ENCODE measurements at regions not wholly inside any gene's neighbourhood (a gene's known extent, or its start where the extent isn't known, plus 50 kb on each side); places are given as distances from the start of the nearest gene placed in this dataset.
A peak's percentile ranks its signal among the peaks of the same experiment; 100 is the strongest.

GRCh38 chr2:128444121-128444771 lies 125.6 kb upstream of the HS6ST1 start:
- Histone ChIP-seq H3K27ac (ENCODE audit: insufficient read depth in 1 of 2, low read depth in 1 of 2, low read length in 2 of 2, poor library complexity in 1 of 2, severe bottlenecking in 2 of 2) (peak overlapping the region in 1 of 2 experiments; percentile 19), H3K4me1 (ENCODE audit: control extremely low read depth in 1 of 4, control insufficient read depth in 4 of 4, insufficient read depth in 4 of 4, low read length in 3 of 4) (peaks cover 0 to 78% (median 77%) of the 10 kb centered on the region in 4 experiments), H3K27me3 (replicated peaks in 2 of 5; ENCODE audit: control insufficient read depth in 4 of 5, insufficient read depth in 5 of 5, low read length in 4 of 5) (no peaks in the 10 kb centered on the region), H3K36me3 (ENCODE audit: control insufficient read depth in 4 of 4, insufficient read depth in 4 of 4, low read length in 3 of 4) (no peaks in the 10 kb centered on the region), H3K4me3 (ENCODE audit: control insufficient read depth in 1 of 7, extremely low read depth in 1 of 7, insufficient read depth in 4 of 7, low read depth in 2 of 7, low read length in 6 of 7) (no peak overlapping the region), H3K9me3 (ENCODE audit: control extremely low read depth in 1 of 5, control insufficient read depth in 4 of 5, insufficient read depth in 2 of 5, low read depth in 1 of 5, low read length in 4 of 5) (no peaks in the 10 kb centered on the region)
- CTCF ChIA-PET: no interaction called here
- DNase-seq: no peak
- WGBS (ENCODE audit: insufficient coverage): 87% methylated on average over 6 of the region's 7 CpGs
- POLR2A ChIA-PET: no interaction called here

GRCh38 chr2:128444816-128445522 lies 126.3 kb upstream of the HS6ST1 start:
- ChIA-PET CTCF (interaction anchor here (0.6 kb wide), 1 partner anchor 23 kb away, joined by 3 read pairs; no protein-coding TSS in a partner anchor), POLR2A (no interaction called here)
- H3K27me3 ChIP-seq (replicated peaks in 2 of 5; ENCODE audit: control insufficient read depth in 4 of 5, insufficient read depth in 5 of 5, low read length in 4 of 5): no peaks in the 10 kb centered on the region
- H3K27ac ChIP-seq (ENCODE audit: insufficient read depth in 1 of 2, low read depth in 1 of 2, low read length in 2 of 2, poor library complexity in 1 of 2, severe bottlenecking in 2 of 2): no peak overlapping the region
- H3K36me3 ChIP-seq (ENCODE audit: control insufficient read depth in 4 of 4, insufficient read depth in 4 of 4, low read length in 3 of 4): no peaks in the 10 kb centered on the region
- DNase-seq: no peak
- no peak overlapping the region for H3K4me3 ChIP-seq (ENCODE audit: control insufficient read depth in 1 of 7, extremely low read depth in 1 of 7, insufficient read depth in 4 of 7, low read depth in 2 of 7, low read length in 6 of 7)
- peaks cover 0 to 72% (median 70%) of the 10 kb centered on the region in 4 experiments for H3K4me1 ChIP-seq (ENCODE audit: control extremely low read depth in 1 of 4, control insufficient read depth in 4 of 4, insufficient read depth in 4 of 4, low read length in 3 of 4)
- no peaks in the 10 kb centered on the region for H3K9me3 ChIP-seq (ENCODE audit: control extremely low read depth in 1 of 5, control insufficient read depth in 4 of 5, insufficient read depth in 2 of 5, low read depth in 1 of 5, low read length in 4 of 5)
- 89% methylated on average over 10 of the region's 10 CpGs for WGBS (ENCODE audit: insufficient coverage)

- no peak overlapping the region for H3K4me3 ChIP-seq (ENCODE audit: control insufficient read depth in 1 of 7, extremely low read depth in 1 of 7, insufficient read depth in 4 of 7, low read depth in 2 of 7, low read length in 6 of 7)
- H3K27me3 ChIP-seq (replicated peaks in 2 of 5; ENCODE audit: control insufficient read depth in 4 of 5, insufficient read depth in 5 of 5, low read length in 4 of 5): no peaks in the 10 kb centered on the region
- ChIA-PET CTCF (interaction anchor here (0.6 to 1.2 kb wide), 2 partner anchors 19 to 23 kb away, joined by 3 to 4 read pairs; no protein-coding TSS in a partner anchor), POLR2A (no interaction called here)
- peak in 2 of 3 donors; percentile 65 to 81 for DNase-seq
- H3K27ac ChIP-seq (ENCODE audit: insufficient read depth in 1 of 2, low read depth in 1 of 2, low read length in 2 of 2, poor library complexity in 1 of 2, severe bottlenecking in 2 of 2): no peak overlapping the region
- no peaks in the 10 kb centered on the region for H3K9me3 ChIP-seq (ENCODE audit: control extremely low read depth in 1 of 5, control insufficient read depth in 4 of 5, insufficient read depth in 2 of 5, low read depth in 1 of 5, low read length in 4 of 5)
- 57% methylated on average over 4 of the region's 4 CpGs for WGBS (ENCODE audit: insufficient coverage)
- peaks cover 0 to 67% (median 64%) of the 10 kb centered on the region in 4 experiments for H3K4me1 ChIP-seq (ENCODE audit: control extremely low read depth in 1 of 4, control insufficient read depth in 4 of 4, insufficient read depth in 4 of 4, low read length in 3 of 4)
- no peaks in the 10 kb centered on the region for H3K36me3 ChIP-seq (ENCODE audit: control insufficient read depth in 4 of 4, insufficient read depth in 4 of 4, low read length in 3 of 4)
Observed at GRCh38 chr2:128445523-128445900, 126.8 kb upstream of the HS6ST1 start.

GRCh38 chr2:128446049-128446873 lies 127.6 kb upstream of the HS6ST1 start:
- no peak for DNase-seq
- Histone ChIP-seq H3K27me3 (replicated peaks in 2 of 5; ENCODE audit: control insufficient read depth in 4 of 5, insufficient read depth in 5 of 5, low read length in 4 of 5) (no peaks in the 10 kb centered on the region), H3K36me3 (ENCODE audit: control insufficient read depth in 4 of 4, insufficient read depth in 4 of 4, low read length in 3 of 4) (no peaks in the 10 kb centered on the region), H3K27ac (ENCODE audit: insufficient read depth in 1 of 2, low read depth in 1 of 2, low read length in 2 of 2, poor library complexity in 1 of 2, severe bottlenecking in 2 of 2) (no peak overlapping the region), H3K9me3 (ENCODE audit: control extremely low read depth in 1 of 5, control insufficient read depth in 4 of 5, insufficient read depth in 2 of 5, low read depth in 1 of 5, low read length in 4 of 5) (no peaks in the 10 kb centered on the region), H3K4me3 (ENCODE audit: control insufficient read depth in 1 of 7, extremely low read depth in 1 of 7, insufficient read depth in 4 of 7, low read depth in 2 of 7, low read length in 6 of 7) (no peak overlapping the region), H3K4me1 (ENCODE audit: control extremely low read depth in 1 of 4, control insufficient read depth in 4 of 4, insufficient read depth in 4 of 4, low read length in 3 of 4) (peaks cover 0 to 62% (median 58%) of the 10 kb centered on the region in 4 experiments)
- POLR2A ChIA-PET: no interaction called here
- WGBS (ENCODE audit: insufficient coverage): 89% methylated on average over 7 of the region's 10 CpGs
- CTCF ChIA-PET: interaction anchor here (1.2 kb wide), 1 partner anchor 20 kb away, joined by 4 read pairs; no protein-coding TSS in a partner anchor

GRCh38 chr2:128446874-128447537 lies 128.3 kb upstream of the HS6ST1 start:
- CTCF ChIA-PET: no interaction called here
- Histone ChIP-seq H3K27ac (ENCODE audit: insufficient read depth in 1 of 2, low read depth in 1 of 2, low read length in 2 of 2, poor library complexity in 1 of 2, severe bottlenecking in 2 of 2) (no peak overlapping the region), H3K9me3 (ENCODE audit: control extremely low read depth in 1 of 5, control insufficient read depth in 4 of 5, insufficient read depth in 2 of 5, low read depth in 1 of 5, low read length in 4 of 5) (no peaks in the 10 kb centered on the region), H3K27me3 (replicated peaks in 2 of 5; ENCODE audit: control insufficient read depth in 4 of 5, insufficient read depth in 5 of 5, low read length in 4 of 5) (no peaks in the 10 kb centered on the region), H3K4me1 (ENCODE audit: control extremely low read depth in 1 of 4, control insufficient read depth in 4 of 4, insufficient read depth in 4 of 4, low read length in 3 of 4) (peaks cover 0 to 57% (median 50%) of the 10 kb centered on the region in 4 experiments), H3K36me3 (ENCODE audit: control insufficient read depth in 4 of 4, insufficient read depth in 4 of 4, low read length in 3 of 4) (no peaks in the 10 kb centered on the region), H3K4me3 (ENCODE audit: control insufficient read depth in 1 of 7, extremely low read depth in 1 of 7, insufficient read depth in 4 of 7, low read depth in 2 of 7, low read length in 6 of 7) (no peak overlapping the region)
- POLR2A ChIA-PET: no interaction called here
- peak in 1 of 3 donors; percentile 30 for DNase-seq
- 84% methylated on average over 13 of the region's 17 CpGs for WGBS (ENCODE audit: insufficient coverage)

- peaks cover 0 to 52% (median 45%) of the 10 kb centered on the region in 4 experiments for H3K4me1 ChIP-seq (ENCODE audit: control extremely low read depth in 1 of 4, control insufficient read depth in 4 of 4, insufficient read depth in 4 of 4, low read length in 3 of 4)
- ChIA-PET CTCF (no interaction called here), POLR2A (no interaction called here)
- H3K9me3 ChIP-seq (ENCODE audit: control extremely low read depth in 1 of 5, control insufficient read depth in 4 of 5, insufficient read depth in 2 of 5, low read depth in 1 of 5, low read length in 4 of 5): no peaks in the 10 kb centered on the region
- no peaks in the 10 kb centered on the region for H3K36me3 ChIP-seq (ENCODE audit: control insufficient read depth in 4 of 4, insufficient read depth in 4 of 4, low read length in 3 of 4)
- no peaks in the 10 kb centered on the region for H3K27me3 ChIP-seq (replicated peaks in 2 of 5; ENCODE audit: control insufficient read depth in 4 of 5, insufficient read depth in 5 of 5, low read length in 4 of 5)
- no peak overlapping the region for H3K27ac ChIP-seq (ENCODE audit: insufficient read depth in 1 of 2, low read depth in 1 of 2, low read length in 2 of 2, poor library complexity in 1 of 2, severe bottlenecking in 2 of 2)
- no peak overlapping the region for H3K4me3 ChIP-seq (ENCODE audit: control insufficient read depth in 1 of 7, extremely low read depth in 1 of 7, insufficient read depth in 4 of 7, low read depth in 2 of 7, low read length in 6 of 7)
- DNase-seq: no peak
- no CpG with 5 or more reads among the region's 7 CpGs for WGBS (ENCODE audit: insufficient coverage)
Observed at GRCh38 chr2:128447538-128447995, 128.9 kb upstream of the HS6ST1 start.
